Stimulated activated CD4-positive, alpha-beta T cell treated with anti-CD3 and anti-CD28 coated beads, Interleukin-12 subunit alpha, Interleukin-12 subunit beta, amount 100 ng/mL, for 48 hours (primary cell): ENCODE measurements at regions not wholly inside any gene's neighbourhood (a gene's known extent, or its start where the extent isn't known, plus 50 kb on each side); places are given as distances from the start of the nearest gene placed in this dataset.
"Not testable (repeated sequence)": the region's sequence is repeated elsewhere in the genome, so short reads cannot be mapped to it uniquely, and the experiment has no call there.

Experiments
- DNase-seq, 3 donors: peaks; one replicate each; pipeline ENCODE4 v3.0.0-alpha.2; 2020; ENCODE audit warnings: low read depth in 2 of 3, low spot score in 1 of 3

GRCh38 chr2:22912398-22912797 is 472.6 kb upstream of the KLHL29 start:
- no peak for DNase-seq

GRCh38 chr2:22929998-22930397 is 455.0 kb upstream of the KLHL29 start:
- no peak for DNase-seq

GRCh38 chr2:22930781-22931180 is 454.2 kb upstream of the KLHL29 start:
- DNase-seq, result no peak

GRCh38 chr2:22932288-22932687 is 452.7 kb upstream of the KLHL29 start:
- DNase-seq, result no peak

- no peak for DNase-seq
Observed at GRCh38 chr2:22934747-22935146, 450.2 kb upstream of the KLHL29 start.

GRCh38 chr2:22942441-22942840 is 442.5 kb upstream of the KLHL29 start:
- DNase-seq, result no peak

- no peak for DNase-seq
Observed at GRCh38 chr2:22944143-22944542, 440.8 kb upstream of the KLHL29 start.

GRCh38 chr2:22946553-22946952 is 438.4 kb upstream of the KLHL29 start:
- DNase-seq, result no peak

GRCh38 chr2:22947741-22948140 is 437.2 kb upstream of the KLHL29 start:
- DNase-seq, result no peak

- no peak for DNase-seq
Observed at GRCh38 chr2:22950431-22950830, 434.5 kb upstream of the KLHL29 start.

GRCh38 chr2:22952656-22953225 is 432.2 kb upstream of the KLHL29 start:
- no peak for DNase-seq

- DNase-seq, result no peak
Observed at GRCh38 chr2:22957446-22957845, 427.5 kb upstream of the KLHL29 start.

- no peak for DNase-seq
Observed at GRCh38 chr2:22958308-22958707, 426.7 kb upstream of the KLHL29 start.

- DNase-seq, result no peak
Observed at GRCh38 chr2:22967756-22968155, 417.2 kb upstream of the KLHL29 start.

- no peak for DNase-seq
Observed at GRCh38 chr2:22970284-22970975, 414.5 kb upstream of the KLHL29 start.

GRCh38 chr2:22970991-22971390 is 414.0 kb upstream of the KLHL29 start:
- DNase-seq, result no peak

- no peak for DNase-seq
Observed at GRCh38 chr2:22981785-22982184, 403.2 kb upstream of the KLHL29 start.

GRCh38 chr2:22984152-22984551 is 400.8 kb upstream of the KLHL29 start:
- not testable (repeated sequence) for DNase-seq

GRCh38 chr2:22990246-22990645 is 394.7 kb upstream of the KLHL29 start:
- DNase-seq, result no peak

GRCh38 chr2:22991844-22992243 is 393.1 kb upstream of the KLHL29 start:
- DNase-seq, result no peak

GRCh38 chr2:22992441-22992840 is 392.5 kb upstream of the KLHL29 start:
- DNase-seq, result no peak

- no peak for DNase-seq
Observed at GRCh38 chr2:22993250-22993649, 391.7 kb upstream of the KLHL29 start.

GRCh38 chr2:22995576-22995975 is 389.4 kb upstream of the KLHL29 start:
- DNase-seq, result no peak
